OCI-LY7 (cell line): ENCODE measurements at regions not wholly inside any gene's neighbourhood (a gene's known extent, or its start where the extent isn't known, plus 50 kb on each side); places are given as distances from the start of the nearest gene placed in this dataset.

ENCODE experiments used
- BruUV-seq: library from RNA; stranded (reverse); fragments of 400-500 nt; replicated peaks from 2 replicates; lab custom pipeline; 2021; lab: Mats Ljungman, UMichigan
- CTCF ChIA-PET: fragments of 300-600 bp; sonication (Branson Sonifier 250); formaldehyde crosslinking; loops from one replicate; lab custom pipeline; 2022; ENCODE audit warnings: antibody characterized with exemption; ENCODE audit not compliant: unreplicated experiment; lab: Charles Lee
- POLR2A ChIA-PET: fragments of 300-600 bp; sonication (Branson Sonifier 250); formaldehyde crosslinking; loops from one replicate; lab custom pipeline; 2022; ENCODE audit warnings: antibody characterized with exemption; lab: Charles Lee
- DNase-seq: peaks from one replicate; pipeline ENCODE4 v3.0.0-alpha.2; 2015; ENCODE audit warnings: low spot score
- H2AFZ ChIP-seq: fragments of 200-600 bp; sonication (generic), shearing (Covaris generic); 2 replicates; pipeline ENCODE4 v1.6.1; 2014; ENCODE audit warnings: mild to moderate bottlenecking, antibody characterized with exemption, low read length, moderate library complexity
- H3K27ac ChIP-seq: fragments of 200-600 bp; sonication (generic); 2 replicates; pipeline ENCODE4 v1.5.1; 2014; ENCODE audit warnings: mixed run types, low read depth, mild to moderate bottlenecking, moderate library complexity, low read length, inconsistent platforms; ENCODE audit not compliant: poor library complexity, severe bottlenecking
- H3K36me3 ChIP-seq: fragments of 200-600 bp; sonication (generic); 2 replicates; pipeline ENCODE4 v1.6.1; 2014; ENCODE audit warnings: mild to moderate bottlenecking, antibody characterized with exemption, low read length, moderate library complexity, mixed read lengths; ENCODE audit not compliant: insufficient read depth
- H3K4me1 ChIP-seq: fragments of 200-600 bp; sonication (generic); 2 replicates; pipeline ENCODE4 v1.5.1; 2014; ENCODE audit warnings: mild to moderate bottlenecking, low read length; ENCODE audit not compliant: insufficient read depth, poor library complexity, severe bottlenecking
- H3K4me2 ChIP-seq: fragments of 200-600 bp; sonication (generic); 2 replicates; pipeline ENCODE4 v1.6.1; 2014; ENCODE audit warnings: mild to moderate bottlenecking, low read length
- H3K4me3 ChIP-seq: fragments of 200-600 bp; sonication (generic); 2 replicates; pipeline ENCODE4 v1.5.1; 2014; ENCODE audit warnings: mild to moderate bottlenecking, low read depth, low read length; ENCODE audit not compliant: poor library complexity, severe bottlenecking
- H3K79me2 ChIP-seq: fragments of 200-600 bp; sonication (generic); 2 replicates; pipeline ENCODE4 v1.6.1; 2016; ENCODE audit warnings: low read depth, mild to moderate bottlenecking, low read length, moderate library complexity, mixed read lengths; ENCODE audit not compliant: insufficient read depth
- H3K9me2 ChIP-seq: fragments of 200-600 bp; sonication (generic); 2 replicates; pipeline ENCODE4 v1.6.1; 2016; ENCODE audit warnings: mild to moderate bottlenecking, low read length, mixed read lengths; ENCODE audit not compliant: insufficient read depth
- H3K9me3 ChIP-seq: fragments of 200-600 bp; sonication (generic); 2 replicates; pipeline ENCODE4 v1.6.1; 2014; ENCODE audit warnings: mild to moderate bottlenecking, mixed run types, low read length, mixed read lengths
- H4K20me1 ChIP-seq: fragments of 200-600 bp; sonication (generic); 2 replicates; pipeline ENCODE4 v1.6.1; 2014; ENCODE audit warnings: mild to moderate bottlenecking, antibody characterized with exemption, low read length, moderate library complexity, mixed read lengths; ENCODE audit not compliant: insufficient read depth
- CTCF ChIP-seq: fragments of 200-600 bp; sonication (generic); conservative IDR thresholded peaks from 2 replicates; pipeline ENCODE4 v1.5.1; 2014; ENCODE audit warnings: mild to moderate bottlenecking, antibody characterized with exemption, low read length, moderate library complexity, mixed read lengths
- EZH2phosphoT487 ChIP-seq: fragments of 200-600 bp; sonication (generic); IDR thresholded peaks from 2 replicates; pipeline ENCODE4 v1.6.1; 2018; ENCODE audit warnings: low read depth, borderline replicate concordance, mild to moderate bottlenecking, mixed run types, antibody characterized with exemption, low read length, moderate library complexity, mixed read lengths
- intact Hi-C: fragments of 100-400 bp; cut with micrococcal nuclease; formaldehyde crosslinking; loops from one replicate; pipeline ENCODE4 v1.10.0; 2022; ENCODE audit not compliant: unreplicated experiment

GRCh38 chr2:6446938-6447608 lies 418.6 kb downstream of the CMPK2 start:
- TF ChIP-seq CTCF = no peak
- no peak for TF ChIP-seq EZH2phosphoT487
- Histone ChIP-seq H2AFZ (0 out of 2 replicates have a peak overlapping the region, but pooled peaks have one; percentile 24), H3K9me2 (no peaks in the 10 kb centered on the region), H3K9me3 (no peaks in the 10 kb centered on the region), H3K79me2 (no peaks in the 10 kb centered on the region), H3K4me2 (no peak overlapping the region), H3K36me3 (no peaks in the 10 kb centered on the region), H3K4me3 (no peak overlapping the region), H4K20me1 (no peaks in the 10 kb centered on the region), H3K27ac (no peak overlapping the region), H3K4me1 (no peaks in the 10 kb centered on the region)
- ChIA-PET CTCF (no interaction called here), POLR2A (interaction anchor here (0.6 to 0.7 kb wide), 2 partner anchors 34 to 958 kb away, joined by 4 to 6 read pairs; no protein-coding TSS in a partner anchor)
- BruUV-seq = no TSS peak
- intact Hi-C loops = no loop called here
- DNase-seq = no peak

GRCh38 chr2:6448893-6449292 lies 416.8 kb downstream of the CMPK2 start:
- H3K9me2 ChIP-seq = no peaks in the 10 kb centered on the region
- no TSS peak for BruUV-seq
- H3K27ac ChIP-seq = no peak overlapping the region
- intact Hi-C loops = no loop called here
- TF ChIP-seq CTCF (no peak), EZH2phosphoT487 (no peak)
- no peak overlapping the region for H3K4me2 ChIP-seq
- H4K20me1 ChIP-seq = no peaks in the 10 kb centered on the region
- no peaks in the 10 kb centered on the region for H3K36me3 ChIP-seq
- no peaks in the 10 kb centered on the region for H3K4me1 ChIP-seq
- no peak for DNase-seq
- CTCF ChIA-PET = no interaction called here
- no peak overlapping the region for H2AFZ ChIP-seq
- H3K4me3 ChIP-seq = no peak overlapping the region
- POLR2A ChIA-PET = interaction anchor here (0.8 to 1.3 kb wide), 2 partner anchors 14 to 17 kb away, joined by 3 to 4 read pairs; no protein-coding TSS in a partner anchor
- H3K79me2 ChIP-seq = no peaks in the 10 kb centered on the region
- H3K9me3 ChIP-seq = no peaks in the 10 kb centered on the region

DNA sequence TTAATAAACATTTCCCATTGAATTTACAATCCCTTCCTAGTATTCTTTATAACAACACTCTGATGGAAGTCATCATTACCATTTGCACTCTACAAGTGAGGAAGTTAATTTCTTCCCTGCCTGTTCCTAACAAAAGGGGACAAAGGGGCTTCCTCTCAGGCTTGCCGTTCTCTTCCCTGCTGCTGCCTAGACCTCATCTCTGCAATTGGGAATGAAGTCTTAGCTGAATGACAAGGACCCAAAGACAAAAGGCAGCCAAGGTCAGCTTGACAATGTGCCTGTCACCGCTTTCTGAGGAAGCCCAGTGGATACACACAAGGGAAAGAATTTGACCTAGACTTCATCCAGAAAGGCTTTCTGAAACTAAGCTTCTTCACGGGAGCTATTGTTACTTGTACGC lies 416.4 kb downstream of the CMPK2 start:
- Histone ChIP-seq H3K79me2 (no peaks in the 10 kb centered on the region), H3K9me3 (no peaks in the 10 kb centered on the region), H3K4me3 (no peak overlapping the region), H3K27ac (no peak overlapping the region), H2AFZ (no peak overlapping the region), H3K36me3 (no peaks in the 10 kb centered on the region), H3K4me2 (no peak overlapping the region), H4K20me1 (no peaks in the 10 kb centered on the region), H3K9me2 (no peaks in the 10 kb centered on the region), H3K4me1 (no peaks in the 10 kb centered on the region)
- intact Hi-C loops = no loop called here
- no peak for TF ChIP-seq EZH2phosphoT487
- TF ChIP-seq CTCF = no peak
- POLR2A ChIA-PET = interaction anchor here (0.8 to 1.7 kb wide), 4 partner anchors 12 to 19 kb away, joined by 3 to 5 read pairs (median 4); no protein-coding TSS in a partner anchor
- BruUV-seq = no TSS peak
- CTCF ChIA-PET = no interaction called here
- no peak for DNase-seq
